Cardiac fibroblast (primary cell): ENCODE measurements at regions not wholly inside any gene's neighbourhood (a gene's known extent, or its start where the extent isn't known, plus 50 kb on each side); places are given as distances from the start of the nearest gene placed in this dataset.

Experiments
- DNase-seq, 2 donors: peaks; one replicate each; pipeline versions ENCODE4 v3.0.0 to v3.0.0-alpha.2; 2010; ENCODE audit warnings: low read depth in 2 of 2
- H3K4me3 ChIP-seq, 2 donors: replicated peaks in 1 of 2; 1 replicate in 1 of 2; 2 replicates in 1 of 2; pipeline ENCODE4 v1.5.1; 2011; ENCODE audit warnings: low read depth in 2 of 2, low read length in 2 of 2, mild to moderate bottlenecking in 2 of 2, moderate library complexity in 1 of 2
- CTCF ChIP-seq: IDR thresholded peaks from one replicate; pipeline ENCODE4 v1.5.1; 2011; ENCODE audit warnings: low read depth, mild to moderate bottlenecking, low read length, inconsistent platforms

- DNase-seq: no peak
- TF ChIP-seq CTCF: no peak
- no peak overlapping the region for H3K4me3 ChIP-seq
Measured at GRCh38 chr4:25489253-25489797, 112.3 kb downstream of the ANAPC4 start.

GRCh38 chr4:25493466-25493865, 116.4 kb downstream of the ANAPC4 start:
- H3K4me3 ChIP-seq: no peak overlapping the region
- TF ChIP-seq CTCF: no peak
- no peak for DNase-seq

- DNase-seq: no peak
- H3K4me3 ChIP-seq: no peak overlapping the region
- TF ChIP-seq CTCF: no peak
Measured at GRCh38 chr4:25494166-25494565, 117.1 kb downstream of the ANAPC4 start.

- no peak for DNase-seq
- H3K4me3 ChIP-seq: no peak overlapping the region
- no peak for TF ChIP-seq CTCF
Measured at GRCh38 chr4:25500626-25501316, 123.7 kb downstream of the ANAPC4 start.

GRCh38 chr4:25502115-25502514, 125.1 kb downstream of the ANAPC4 start:
- H3K4me3 ChIP-seq: no peak overlapping the region
- TF ChIP-seq CTCF: no peak
- DNase-seq: no peak

GRCh38 chr4:25503779-25504178, 126.7 kb downstream of the ANAPC4 start:
- no peak overlapping the region for H3K4me3 ChIP-seq
- no peak for TF ChIP-seq CTCF
- no peak for DNase-seq
